Tibial nerve (tissue), 4 donors: ENCODE measurements at regions not wholly inside any gene's neighbourhood (a gene's known extent, or its start where the extent isn't known, plus 50 kb on each side); places are given as distances from the start of the nearest gene placed in this dataset.

Experiments used
- EP300 ChIP-seq, 2 donors: sonication (generic); formaldehyde crosslinking; IDR thresholded peaks; one replicate each; pipeline ENCODE4 v1.6.1; 2017; ENCODE audit warnings: antibody characterized with exemption in 2 of 2, mild to moderate bottlenecking in 1 of 2
- POLR2A ChIP-seq, 2 donors: fragments of 450-650 bp; IDR thresholded peaks; one replicate each; pipeline ENCODE4 v1.6.1; 2017; ENCODE audit warnings: antibody characterized with exemption in 2 of 2, mild to moderate bottlenecking in 2 of 2, moderate library complexity in 2 of 2
- TF ChIP-seq, protein P1 (sequence below), 5 experiments: fragments of 200-600 bp in 3 of 5; fragments of 450-650 bp in 2 of 5; sonication (generic) in 3 of 5; IDR thresholded peaks; one replicate each; pipeline ENCODE4 v1.5.1; 2016 to 2019; ENCODE audit warnings: antibody characterized with exemption in 5 of 5, mild to moderate bottlenecking in 3 of 5, moderate library complexity in 2 of 5

DNA sequence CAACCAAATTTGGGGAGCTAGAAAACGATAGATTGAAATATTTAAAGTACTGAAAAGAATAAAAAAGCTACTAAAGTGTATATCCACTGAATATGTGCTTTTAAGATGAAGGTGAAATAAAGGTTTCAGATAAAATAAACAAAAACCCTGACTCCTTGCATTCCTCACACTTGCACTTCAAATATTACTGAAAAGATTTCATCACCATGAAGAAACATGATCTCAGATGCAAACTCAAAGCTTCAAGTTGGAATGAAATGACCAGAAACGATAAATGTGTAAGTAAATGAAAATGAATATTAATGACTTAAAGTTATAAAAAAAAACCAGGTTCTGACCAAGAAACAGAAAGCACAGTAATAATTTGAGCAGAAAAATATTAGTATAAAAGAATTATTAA lies 1246.0 kb upstream of the ACVR2A start:
- TF ChIP-seq EP300 (IDR thresholded peaks at IDR 0.05) (no peak), POLR2A (IDR thresholded peaks at IDR 0.05) (no peak)
- TF ChIP-seq, protein P1, sequence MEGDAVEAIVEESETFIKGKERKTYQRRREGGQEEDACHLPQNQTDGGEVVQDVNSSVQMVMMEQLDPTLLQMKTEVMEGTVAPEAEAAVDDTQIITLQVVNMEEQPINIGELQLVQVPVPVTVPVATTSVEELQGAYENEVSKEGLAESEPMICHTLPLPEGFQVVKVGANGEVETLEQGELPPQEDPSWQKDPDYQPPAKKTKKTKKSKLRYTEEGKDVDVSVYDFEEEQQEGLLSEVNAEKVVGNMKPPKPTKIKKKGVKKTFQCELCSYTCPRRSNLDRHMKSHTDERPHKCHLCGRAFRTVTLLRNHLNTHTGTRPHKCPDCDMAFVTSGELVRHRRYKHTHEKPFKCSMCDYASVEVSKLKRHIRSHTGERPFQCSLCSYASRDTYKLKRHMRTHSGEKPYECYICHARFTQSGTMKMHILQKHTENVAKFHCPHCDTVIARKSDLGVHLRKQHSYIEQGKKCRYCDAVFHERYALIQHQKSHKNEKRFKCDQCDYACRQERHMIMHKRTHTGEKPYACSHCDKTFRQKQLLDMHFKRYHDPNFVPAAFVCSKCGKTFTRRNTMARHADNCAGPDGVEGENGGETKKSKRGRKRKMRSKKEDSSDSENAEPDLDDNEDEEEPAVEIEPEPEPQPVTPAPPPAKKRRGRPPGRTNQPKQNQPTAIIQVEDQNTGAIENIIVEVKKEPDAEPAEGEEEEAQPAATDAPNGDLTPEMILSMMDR (IDR thresholded peaks at IDR 0.05): no peak
